Panc1 (cell line): ENCODE measurements at regions not wholly inside any gene's neighbourhood (a gene's known extent, or its start where the extent isn't known, plus 50 kb on each side); places are given as distances from the start of the nearest gene placed in this dataset.

Source experiments
- ATAC-seq: fragments of 200-7000 bp; cut with Tn5 transposase; 2 replicates; pipeline ENCODE4 v1.9.1; 2020; ENCODE audit warnings: mild to moderate bottlenecking, moderate library complexity
- BruUV-seq: library from RNA; stranded (reverse); fragments of 400-500 nt; replicated peaks from 2 replicates; lab custom pipeline; 2021; lab: Mats Ljungman, UMichigan
- CTCF ChIA-PET: fragments of 300-600 bp; sonication (Branson Sonifier 250); formaldehyde crosslinking; loops from one replicate; lab custom pipeline; 2022; ENCODE audit warnings: antibody characterized with exemption; lab: Charles Lee
- POLR2A ChIA-PET: fragments of 300-600 bp; sonication (Branson Sonifier 250); formaldehyde crosslinking; loops from one replicate; lab custom pipeline; 2022; ENCODE audit warnings: antibody characterized with exemption; lab: Charles Lee
- DNase-seq: peaks from one replicate; pipeline ENCODE4 v3.0.0-alpha.2; 2010; ENCODE audit warnings: low read depth, low spot score
- H3K27ac ChIP-seq: 2 replicates; pipeline ENCODE4 v1.5.1; 2011; ENCODE audit warnings: mild to moderate bottlenecking, low read length, inconsistent platforms
- H3K27me3 ChIP-seq: fragments of 200-500 bp; sonication (Bioruptor generic); 2 replicates; pipeline ENCODE4 v1.6.0; 2014; ENCODE audit warnings: low read length, inconsistent platforms; ENCODE audit not compliant: control insufficient read depth, insufficient read depth
- H3K36me3 ChIP-seq: fragments of 200-500 bp; sonication (Bioruptor generic); 2 replicates; pipeline ENCODE4 v1.5.1; 2014; ENCODE audit warnings: inconsistent platforms, mild to moderate bottlenecking, low read length, moderate library complexity; ENCODE audit not compliant: control insufficient read depth, insufficient read depth
- H3K4me1 ChIP-seq: 2 replicates; pipeline ENCODE4 v1.5.1; 2011; ENCODE audit warnings: inconsistent platforms, mild to moderate bottlenecking, low read length, moderate library complexity; ENCODE audit not compliant: control insufficient read depth, insufficient read depth
- H3K4me3 ChIP-seq, 2 experiments: 2 replicates each; pipeline ENCODE4 v1.5.1; 2011 to 2012; ENCODE audit warnings: low read depth in 2 of 2, low read length in 2 of 2, mild to moderate bottlenecking in 2 of 2, inconsistent platforms in 1 of 2, moderate library complexity in 1 of 2
- H3K9me3 ChIP-seq: fragments of 200-500 bp; sonication (Bioruptor generic); 2 replicates; pipeline ENCODE4 v1.5.1; 2014; ENCODE audit warnings: low read depth, mild to moderate bottlenecking, inconsistent platforms, low read length, moderate library complexity; ENCODE audit not compliant: control insufficient read depth, insufficient read depth
- POLR2AphosphoS5 ChIP-seq: IDR thresholded peaks from 2 replicates; pipeline ENCODE4 v1.6.1; 2012; ENCODE audit warnings: mild to moderate bottlenecking, low read depth, low read length, moderate library complexity
- REST ChIP-seq, 2 experiments: IDR thresholded peaks; 2 replicates each; pipeline ENCODE4 v1.6.1; 2011 to 2012; ENCODE audit warnings: low read depth in 2 of 2, control low read depth in 1 of 2, low read length in 1 of 2, mild to moderate bottlenecking in 1 of 2, moderate library complexity in 1 of 2; ENCODE audit not compliant: insufficient read depth in 1 of 2
- SIN3A ChIP-seq: IDR thresholded peaks from 2 replicates; pipeline ENCODE4 v1.6.1; 2012; ENCODE audit warnings: low read depth, mild to moderate bottlenecking, low read length, moderate library complexity, borderline replicate concordance; ENCODE audit not compliant: insufficient read depth
- TCF7L2 ChIP-seq: IDR thresholded peaks from 2 replicates; pipeline ENCODE4 v1.6.1; 2011; ENCODE audit warnings: mild to moderate bottlenecking, low read depth, low read length, inconsistent platforms
- in situ Hi-C: cut with HindIII; loops from 2 replicates; pipeline ENCODE4 v1.10.0; 2016; ENCODE audit warnings: low sequenced_read_pairs, low pct_unique_long_range_greater_than_20kb
- intact Hi-C: fragments of 100-400 bp; cut with micrococcal nuclease; formaldehyde crosslinking; loops from one replicate; pipeline ENCODE4 v1.10.0; 2022; ENCODE audit not compliant: unreplicated experiment
- TF ChIP-seq, protein P1 (sequence below): fragments of 450-650 bp; IDR thresholded peaks from 2 replicates; pipeline ENCODE4 v1.5.1; 2017; ENCODE audit warnings: mild to moderate bottlenecking

DNA sequence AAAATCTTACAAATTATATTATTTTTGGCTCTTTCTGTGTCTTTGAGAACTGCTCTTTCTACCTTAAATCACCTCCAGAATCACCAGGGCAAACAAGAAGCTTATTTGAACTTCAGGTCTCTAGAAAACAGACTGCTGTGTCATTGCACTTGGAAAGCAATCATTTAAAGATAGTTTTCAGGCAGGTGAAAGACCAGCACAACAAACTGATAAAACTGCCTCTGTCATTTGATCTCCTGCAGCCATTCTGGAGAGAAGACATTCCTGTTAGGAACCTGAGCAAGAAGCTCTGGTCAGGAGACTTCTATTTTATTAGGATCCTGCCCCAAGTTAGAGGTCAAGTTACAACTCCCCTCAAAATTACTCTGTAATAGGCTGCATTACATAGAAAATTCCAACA, 50.7 kb upstream of the AP4E1 start:
- TF ChIP-seq POLR2AphosphoS5 (no peak), TCF7L2 (no peak), SIN3A (no peak)
- Histone ChIP-seq H3K4me1 (no peaks in the 10 kb centered on the region), H3K27me3 (0 out of 2 replicates have a peak, but pooled peaks cover 4% of the 10 kb centered on the region), H3K9me3 (no peaks in the 10 kb centered on the region), H3K36me3 (no peaks in the 10 kb centered on the region), H3K27ac (no peak overlapping the region), H3K4me3 (no peak overlapping the region)
- intact Hi-C loops (no loop called here), in situ Hi-C loops (no loop called here)
- ATAC-seq (no peak), DNase-seq (no peak)
- ChIA-PET POLR2A (interaction anchor here (0.6 kb wide), 2 partner anchors 70 to 289 kb away, joined by 3 to 7 read pairs; no protein-coding TSS in a partner anchor), CTCF (no interaction called here)
- BruUV-seq: no TSS peak

DNA sequence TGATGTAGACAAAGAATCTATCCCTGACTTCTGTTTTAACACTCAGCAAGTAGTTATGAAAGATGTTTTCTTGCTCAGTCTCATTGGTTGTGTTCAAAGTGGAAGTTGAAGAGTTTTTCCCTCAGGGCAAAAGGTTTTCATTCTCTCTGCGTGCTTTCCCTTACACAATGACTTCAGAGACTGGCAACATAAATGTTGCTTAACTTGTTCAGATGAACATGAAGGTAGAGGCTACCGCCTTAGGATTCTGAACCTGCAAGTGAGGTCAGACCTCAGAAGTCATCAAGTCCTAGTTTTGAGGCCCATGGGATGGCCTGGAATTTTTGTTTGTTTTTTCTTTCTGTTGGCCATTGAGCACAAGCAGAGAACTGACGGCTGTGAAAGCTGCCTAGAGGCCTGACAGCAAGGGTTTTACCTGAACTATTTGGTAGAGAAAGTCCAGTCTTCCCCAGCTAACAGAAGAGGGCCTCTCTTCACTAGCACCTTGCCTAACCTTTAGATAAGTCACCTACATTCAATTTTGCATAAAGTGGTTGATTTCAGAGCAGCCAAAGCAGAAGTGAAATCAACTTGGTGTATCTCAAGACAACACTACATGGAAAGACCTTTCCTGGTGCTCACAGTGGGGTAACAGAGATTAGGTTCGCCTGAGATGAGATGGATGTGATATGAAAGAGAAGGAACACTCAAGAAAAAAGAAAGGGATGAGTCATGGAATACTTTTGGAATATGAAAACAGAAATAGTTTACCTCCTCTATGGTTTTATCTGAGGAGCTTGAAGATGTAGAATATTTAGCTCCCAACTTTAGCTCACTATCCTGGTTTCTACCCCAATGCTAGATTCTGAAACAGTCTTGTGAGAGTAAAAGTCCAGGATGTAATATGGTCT, 53.6 kb upstream of the AP4E1 start:
- POLR2A ChIA-PET: no interaction called here

More for the DNA sequence above, 53.6 kb upstream of the AP4E1 start:
- ATAC-seq (no peak), DNase-seq (no peak)
- no peaks in the 10 kb centered on the region for H3K9me3 ChIP-seq
- no peak overlapping the region for H3K4me3 ChIP-seq
- no TSS peak for BruUV-seq
- H3K4me1 ChIP-seq: no peaks in the 10 kb centered on the region
- H3K27me3 ChIP-seq: no peaks in the 10 kb centered on the region
- CTCF ChIA-PET: no interaction called here
- in situ Hi-C loops (no loop called here), intact Hi-C loops (no loop called here)
- TF ChIP-seq TCF7L2 (no peak), POLR2AphosphoS5 (no peak), SIN3A (no peak), REST (IDR thresholded peaks at IDR 0.05; ENCODE audit: insufficient read depth in 1 of 2, low read depth in 2 of 2, low read length in 1 of 2) (no peak)
- TF ChIP-seq, protein P1, sequence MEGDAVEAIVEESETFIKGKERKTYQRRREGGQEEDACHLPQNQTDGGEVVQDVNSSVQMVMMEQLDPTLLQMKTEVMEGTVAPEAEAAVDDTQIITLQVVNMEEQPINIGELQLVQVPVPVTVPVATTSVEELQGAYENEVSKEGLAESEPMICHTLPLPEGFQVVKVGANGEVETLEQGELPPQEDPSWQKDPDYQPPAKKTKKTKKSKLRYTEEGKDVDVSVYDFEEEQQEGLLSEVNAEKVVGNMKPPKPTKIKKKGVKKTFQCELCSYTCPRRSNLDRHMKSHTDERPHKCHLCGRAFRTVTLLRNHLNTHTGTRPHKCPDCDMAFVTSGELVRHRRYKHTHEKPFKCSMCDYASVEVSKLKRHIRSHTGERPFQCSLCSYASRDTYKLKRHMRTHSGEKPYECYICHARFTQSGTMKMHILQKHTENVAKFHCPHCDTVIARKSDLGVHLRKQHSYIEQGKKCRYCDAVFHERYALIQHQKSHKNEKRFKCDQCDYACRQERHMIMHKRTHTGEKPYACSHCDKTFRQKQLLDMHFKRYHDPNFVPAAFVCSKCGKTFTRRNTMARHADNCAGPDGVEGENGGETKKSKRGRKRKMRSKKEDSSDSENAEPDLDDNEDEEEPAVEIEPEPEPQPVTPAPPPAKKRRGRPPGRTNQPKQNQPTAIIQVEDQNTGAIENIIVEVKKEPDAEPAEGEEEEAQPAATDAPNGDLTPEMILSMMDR: no peak
- no peaks in the 10 kb centered on the region for H3K36me3 ChIP-seq
- no peak overlapping the region for H3K27ac ChIP-seq
